Heart left ventricle (tissue), 16 donors: ENCODE measurements at regions not wholly inside any gene's neighbourhood (a gene's known extent, or its start where the extent isn't known, plus 50 kb on each side); places are given as distances from the start of the nearest gene placed in this dataset.

Source experiments
- ATAC-seq, 4 donors: fragments of 200-7000 bp; cut with Tn5 transposase; one replicate each; pipeline ENCODE4 v1.9.1; 2020 to 2022; ENCODE audit warnings: moderate library complexity in 4 of 4, mild to moderate bottlenecking in 3 of 4, moderate number of reproducible peaks in 1 of 4
- DNase-seq, 5 donors: peaks; one replicate each; pipeline ENCODE4 v3.0.0-alpha.2; 2020
- H3K27ac ChIP-seq, 12 donors: fragments of 200-600 bp; sonication (generic) in 4 of 12; one replicate each; pipeline versions ENCODE4 v1.5.0 to v1.8.0; 2016 to 2022; ENCODE audit warnings: mild to moderate bottlenecking in 2 of 12
- H3K27me3 ChIP-seq, 9 donors: fragments of 200-600 bp; sonication (generic) in 2 of 9; one replicate each; pipeline versions ENCODE4 v1.5.1 to v1.8.0; 2016 to 2022; ENCODE audit warnings: mild to moderate bottlenecking in 3 of 9
- H3K36me3 ChIP-seq, 9 donors: fragments of 200-600 bp; sonication (generic) in 2 of 9; one replicate each; pipeline versions ENCODE4 v1.5.0 to v1.8.0; 2018 to 2022; ENCODE audit warnings: mild to moderate bottlenecking in 2 of 9
- H3K4me1 ChIP-seq, 12 donors: fragments of 200-600 bp; sonication (generic) in 4 of 12; one replicate each; pipeline versions ENCODE4 v1.5.0 to v1.8.0; 2016 to 2022; ENCODE audit warnings: mild to moderate bottlenecking in 3 of 12
- H3K4me3 ChIP-seq, 12 donors: fragments of 200-600 bp; sonication (generic) in 4 of 12; one replicate each; pipeline versions ENCODE4 v1.5.0 to v1.8.0; 2017 to 2022; ENCODE audit warnings: mild to moderate bottlenecking in 9 of 12, moderate library complexity in 4 of 12
- H3K9me3 ChIP-seq, 12 donors: fragments of 200-600 bp; sonication (generic) in 4 of 12; one replicate each; pipeline versions ENCODE4 v1.5.0 to v1.8.0; 2016 to 2022; ENCODE audit warnings: mild to moderate bottlenecking in 1 of 12
- CTCF ChIP-seq, 12 donors: fragments of 200-600 bp; sonication (generic) in 4 of 12; IDR thresholded peaks; one replicate each; pipeline versions ENCODE4 v1.5.0 to v1.8.0; 2018 to 2022; ENCODE audit warnings: antibody characterized with exemption in 12 of 12, mild to moderate bottlenecking in 5 of 12
- POLR2A ChIP-seq, 2 donors: fragments of 450-650 bp; IDR thresholded peaks; one replicate each; pipeline ENCODE4 v1.6.1; 2017; ENCODE audit warnings: antibody characterized with exemption in 2 of 2, mild to moderate bottlenecking in 2 of 2, moderate library complexity in 2 of 2
- WGBS, 4 donors: extraction: QIAGEN DNeasy Blood & Tissue Kit in 2 of 4; methylation state at CpG; one replicate each; pipeline versions ENCODE4 v1.1.5 to v1.1.7; 2013 to 2018; 5-methylcytosine and 5-hydroxymethylcytosine counted together
- intact Hi-C, 10 donors: fragments of 100-400 bp; cut with DNase I; formaldehyde crosslinking; loops; one replicate each; pipeline versions ENCODE4 v1.11.1 to v1.14.2; 2022
- donor health status: ischemic (EF 13 %, LVEDD 7.1; RV severe dilation, severe dysfunction).
- donor health status: healthy with polysubstance abuse.
- donor health status: DM: no; HTN: yes; CAD: no.
- donor health status: DM: no; HTN: no; CAD: no.
- donor health status: ischemic (EF 25% LVEDD 6.9; RV normal size, moderate dysfunction).
- donor health status: ischemic (EF 25% LVEDD 5.7; RV mildly dilated, moderate dysfunction).
- donor health status: healthy.
- donor health status: DM: yes; HTN: yes; CAD: no.
- donor health status: ischemic (EF 35%, LVEDD 5.7; RV mildly dilated, moderate dysfunction).
- donor health status: nonischemic (EF 11% LVEDD 7.7; RV severe dilation, severe dysfunction).
- donor health status: DM: yes; HTN: yes; CAD: no.
- donor health status: PGD.
- donor health status: ischemic (EF 29% LVEDD 5.4; RV normal size, mild dysfunction).
- donor health status: nonischemic (EF 23%, LVEDD 6.1; RV moderate dilation, normal function).

- Histone ChIP-seq H3K9me3 (no peaks in the 10 kb centered on the region), H3K27me3 (no peaks in the 10 kb centered on the region), H3K36me3 (no peaks in the 10 kb centered on the region), H3K4me3 (no peak overlapping the region), H3K27ac (no peak overlapping the region), H3K4me1 (no peaks in the 10 kb centered on the region)
- no peak for DNase-seq
- 43 to 58% (median 54%) methylated on average over 3 of the region's 3 CpGs for WGBS, 4 donors
- no peak for TF ChIP-seq POLR2A (IDR thresholded peaks at IDR 0.05)
- no peak for TF ChIP-seq CTCF (IDR thresholded peaks at IDR 0.05)
- ATAC-seq: no peak
- intact Hi-C loops: no loop called here
Measured at GRCh38 chr2:198753101-198753500, 704.6 kb downstream of the SATB2 start.

GRCh38 chr2:198749364-198749763 lies 708.4 kb downstream of the SATB2 start:
- WGBS, 4 donors: 68 to 77% (median 71%) methylated on average over 2 of the region's 2 CpGs
- H3K9me3 ChIP-seq: no peaks in the 10 kb centered on the region
- H3K27ac ChIP-seq: no peak overlapping the region
- intact Hi-C loops: no loop called here
- no peak for TF ChIP-seq POLR2A (IDR thresholded peaks at IDR 0.05)
- no peak for TF ChIP-seq CTCF (IDR thresholded peaks at IDR 0.05)
- H3K36me3 ChIP-seq: no peaks in the 10 kb centered on the region
- no peak for DNase-seq
- H3K4me1 ChIP-seq: no peaks in the 10 kb centered on the region
- no peak for ATAC-seq
- no peak overlapping the region for H3K4me3 ChIP-seq
- no peaks in the 10 kb centered on the region for H3K27me3 ChIP-seq

GRCh38 chr2:198731842-198732399 lies 725.8 kb downstream of the SATB2 start:
- no peaks in the 10 kb centered on the region for H3K36me3 ChIP-seq
- intact Hi-C loops: no loop called here
- H3K4me1 ChIP-seq: no peaks in the 10 kb centered on the region
- H3K4me3 ChIP-seq: no peak overlapping the region
- DNase-seq: no peak
- no peaks in the 10 kb centered on the region for H3K27me3 ChIP-seq
- WGBS, 4 donors: 61 to 72% (median 65%) methylated on average over 3 of the region's 3 CpGs
- no peak for ATAC-seq
- TF ChIP-seq CTCF (IDR thresholded peaks at IDR 0.05) (no peak), POLR2A (IDR thresholded peaks at IDR 0.05) (no peak)
- no peak overlapping the region for H3K27ac ChIP-seq
- H3K9me3 ChIP-seq: no peaks in the 10 kb centered on the region

- no peak for ATAC-seq
- 53 to 70% (median 67%) methylated on average over 3 of the region's 3 CpGs for WGBS, 4 donors
Measured at GRCh38 chr2:198720266-198720665, 737.5 kb downstream of the SATB2 start.

More at GRCh38 chr2:198720266-198720665, 737.5 kb downstream of the SATB2 start:
- Histone ChIP-seq H3K9me3 (no peaks in the 10 kb centered on the region), H3K27me3 (no peaks in the 10 kb centered on the region), H3K27ac (no peak overlapping the region), H3K4me3 (no peak overlapping the region), H3K4me1 (no peaks in the 10 kb centered on the region), H3K36me3 (no peaks in the 10 kb centered on the region)
- no peak for TF ChIP-seq POLR2A (IDR thresholded peaks at IDR 0.05)
- TF ChIP-seq CTCF (IDR thresholded peaks at IDR 0.05): no peak
- intact Hi-C loops: no loop called here
- no peak for DNase-seq
